HL-60 (cell line): ENCODE measurements at regions not wholly inside any gene's neighbourhood (a gene's known extent, or its start where the extent isn't known, plus 50 kb on each side); places are given as distances from the start of the nearest gene placed in this dataset.
"Not testable (repeated sequence)": the region's sequence is repeated elsewhere in the genome, so short reads cannot be mapped to it uniquely, and the experiment has no call there.

ENCODE experiments used
- DNase-seq, 2 experiments: peaks; one replicate each; pipeline ENCODE4 v3.0.0-alpha.2; 2010 to 2020; ENCODE audit warnings: low read depth in 1 of 2, low spot score in 1 of 2
- H3K27ac ChIP-seq: fragments of 250-450 bp; sonication (Bioruptor Pico); replicated peaks from 2 replicates; pipeline ENCODE4 v1.5.1; 2020; ENCODE audit warnings: mild to moderate bottlenecking, moderate library complexity
- H3K27me3 ChIP-seq: fragments of 250-450 bp; sonication (Bioruptor Pico); 2 replicates; pipeline ENCODE4 v1.5.1; 2021; ENCODE audit warnings: mild to moderate bottlenecking, moderate library complexity; ENCODE audit not compliant: insufficient read depth, poor library complexity, severe bottlenecking
- H3K4me3 ChIP-seq: replicated peaks from 2 replicates; pipeline ENCODE4 v1.5.1; 2011; ENCODE audit warnings: mild to moderate bottlenecking, control low read depth, low read length; ENCODE audit not compliant: insufficient read depth
- GABPA ChIP-seq: IDR thresholded peaks from 2 replicates; pipeline ENCODE4 v1.6.1; 2012; ENCODE audit warnings: low read depth
- POLR2AphosphoS5 ChIP-seq: IDR thresholded peaks from 2 replicates; pipeline ENCODE4 v1.6.1; 2012; ENCODE audit warnings: low read depth
- SPI1 ChIP-seq: IDR thresholded peaks from 2 replicates; pipeline ENCODE4 v1.6.1; 2012; ENCODE audit warnings: low read depth, mild to moderate bottlenecking, borderline replicate concordance
- TF ChIP-seq, protein P1 (sequence below): IDR thresholded peaks from one replicate; pipeline ENCODE4 v1.5.1; 2011; ENCODE audit warnings: low read length, control low read depth, inconsistent platforms; ENCODE audit not compliant: insufficient read depth
- TF ChIP-seq, protein P2 (sequence below): IDR thresholded peaks from 2 replicates; pipeline ENCODE4 v1.6.1; 2012; ENCODE audit warnings: low read depth; ENCODE audit not compliant: insufficient replicate concordance

DNA sequence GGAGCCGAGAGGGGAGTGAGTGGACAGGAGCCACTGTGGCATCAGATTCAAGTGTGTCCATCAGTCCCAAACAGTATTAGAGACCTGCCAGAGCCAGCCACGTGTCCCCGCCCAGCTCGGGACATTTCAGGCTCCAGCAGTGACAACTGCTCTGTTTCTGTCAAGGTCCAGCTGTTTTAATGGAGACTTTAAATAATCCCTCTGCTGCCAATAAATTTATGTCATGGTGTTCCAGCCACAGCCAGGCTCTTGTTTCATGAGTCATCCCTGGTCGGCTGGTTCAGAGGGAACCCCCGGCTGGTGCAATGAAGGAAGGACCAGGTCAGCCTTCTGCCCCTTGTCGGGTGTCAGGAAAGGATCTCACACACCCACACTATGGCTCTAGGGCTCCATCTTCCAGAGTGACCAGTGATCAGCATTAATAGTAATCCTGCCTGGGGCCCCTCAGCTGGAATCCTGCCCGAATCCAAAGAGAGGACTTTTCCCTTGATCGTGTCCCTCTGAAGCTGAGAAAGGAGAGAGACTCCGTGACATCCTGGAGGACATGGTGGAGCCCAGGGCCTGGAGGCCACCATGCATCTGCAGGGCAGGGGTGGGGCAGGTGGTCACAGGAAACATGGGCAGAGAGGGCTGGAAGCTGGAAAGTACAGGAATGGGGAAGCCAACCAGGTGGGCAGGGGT is 197.3 kb downstream of the MATN1 start:
- TF ChIP-seq POLR2AphosphoS5 (no peak), SPI1 (no peak), GABPA (no peak)
- TF ChIP-seq, protein P1, sequence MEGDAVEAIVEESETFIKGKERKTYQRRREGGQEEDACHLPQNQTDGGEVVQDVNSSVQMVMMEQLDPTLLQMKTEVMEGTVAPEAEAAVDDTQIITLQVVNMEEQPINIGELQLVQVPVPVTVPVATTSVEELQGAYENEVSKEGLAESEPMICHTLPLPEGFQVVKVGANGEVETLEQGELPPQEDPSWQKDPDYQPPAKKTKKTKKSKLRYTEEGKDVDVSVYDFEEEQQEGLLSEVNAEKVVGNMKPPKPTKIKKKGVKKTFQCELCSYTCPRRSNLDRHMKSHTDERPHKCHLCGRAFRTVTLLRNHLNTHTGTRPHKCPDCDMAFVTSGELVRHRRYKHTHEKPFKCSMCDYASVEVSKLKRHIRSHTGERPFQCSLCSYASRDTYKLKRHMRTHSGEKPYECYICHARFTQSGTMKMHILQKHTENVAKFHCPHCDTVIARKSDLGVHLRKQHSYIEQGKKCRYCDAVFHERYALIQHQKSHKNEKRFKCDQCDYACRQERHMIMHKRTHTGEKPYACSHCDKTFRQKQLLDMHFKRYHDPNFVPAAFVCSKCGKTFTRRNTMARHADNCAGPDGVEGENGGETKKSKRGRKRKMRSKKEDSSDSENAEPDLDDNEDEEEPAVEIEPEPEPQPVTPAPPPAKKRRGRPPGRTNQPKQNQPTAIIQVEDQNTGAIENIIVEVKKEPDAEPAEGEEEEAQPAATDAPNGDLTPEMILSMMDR: no peak
- TF ChIP-seq, protein P2, sequence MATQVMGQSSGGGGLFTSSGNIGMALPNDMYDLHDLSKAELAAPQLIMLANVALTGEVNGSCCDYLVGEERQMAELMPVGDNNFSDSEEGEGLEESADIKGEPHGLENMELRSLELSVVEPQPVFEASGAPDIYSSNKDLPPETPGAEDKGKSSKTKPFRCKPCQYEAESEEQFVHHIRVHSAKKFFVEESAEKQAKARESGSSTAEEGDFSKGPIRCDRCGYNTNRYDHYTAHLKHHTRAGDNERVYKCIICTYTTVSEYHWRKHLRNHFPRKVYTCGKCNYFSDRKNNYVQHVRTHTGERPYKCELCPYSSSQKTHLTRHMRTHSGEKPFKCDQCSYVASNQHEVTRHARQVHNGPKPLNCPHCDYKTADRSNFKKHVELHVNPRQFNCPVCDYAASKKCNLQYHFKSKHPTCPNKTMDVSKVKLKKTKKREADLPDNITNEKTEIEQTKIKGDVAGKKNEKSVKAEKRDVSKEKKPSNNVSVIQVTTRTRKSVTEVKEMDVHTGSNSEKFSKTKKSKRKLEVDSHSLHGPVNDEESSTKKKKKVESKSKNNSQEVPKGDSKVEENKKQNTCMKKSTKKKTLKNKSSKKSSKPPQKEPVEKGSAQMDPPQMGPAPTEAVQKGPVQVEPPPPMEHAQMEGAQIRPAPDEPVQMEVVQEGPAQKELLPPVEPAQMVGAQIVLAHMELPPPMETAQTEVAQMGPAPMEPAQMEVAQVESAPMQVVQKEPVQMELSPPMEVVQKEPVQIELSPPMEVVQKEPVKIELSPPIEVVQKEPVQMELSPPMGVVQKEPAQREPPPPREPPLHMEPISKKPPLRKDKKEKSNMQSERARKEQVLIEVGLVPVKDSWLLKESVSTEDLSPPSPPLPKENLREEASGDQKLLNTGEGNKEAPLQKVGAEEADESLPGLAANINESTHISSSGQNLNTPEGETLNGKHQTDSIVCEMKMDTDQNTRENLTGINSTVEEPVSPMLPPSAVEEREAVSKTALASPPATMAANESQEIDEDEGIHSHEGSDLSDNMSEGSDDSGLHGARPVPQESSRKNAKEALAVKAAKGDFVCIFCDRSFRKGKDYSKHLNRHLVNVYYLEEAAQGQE: no peak
- H3K27me3 ChIP-seq: no peaks in the 10 kb centered on the region
- H3K27ac ChIP-seq: no peak overlapping the region
- DNase-seq: no peak
- no peak overlapping the region for H3K4me3 ChIP-seq

DNA sequence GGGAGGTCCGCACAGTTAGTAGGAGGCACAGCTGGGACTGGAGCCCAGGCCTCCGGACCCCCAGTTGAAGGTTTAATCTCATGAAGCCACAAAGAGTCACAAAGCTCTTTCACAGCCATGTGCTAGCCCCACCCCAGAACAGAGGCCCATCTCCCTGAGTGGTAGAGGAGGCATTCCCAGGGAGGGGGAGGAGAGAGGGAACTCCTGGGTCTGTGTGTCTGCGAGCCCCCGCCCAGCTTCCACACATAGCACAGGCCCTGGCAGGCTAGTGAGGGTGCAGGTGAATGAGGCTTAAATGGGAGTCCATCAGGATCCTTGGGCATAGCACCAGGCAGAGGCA is 197.8 kb downstream of the MATN1 start:
- H3K27me3 ChIP-seq: no peaks in the 10 kb centered on the region
- DNase-seq: no peak
- H3K4me3 ChIP-seq: no peak overlapping the region
- TF ChIP-seq SPI1 (no peak), GABPA (no peak), POLR2AphosphoS5 (no peak)
- TF ChIP-seq, protein P1: no peak
- TF ChIP-seq, protein P2: no peak
- no peak overlapping the region for H3K27ac ChIP-seq

DNA sequence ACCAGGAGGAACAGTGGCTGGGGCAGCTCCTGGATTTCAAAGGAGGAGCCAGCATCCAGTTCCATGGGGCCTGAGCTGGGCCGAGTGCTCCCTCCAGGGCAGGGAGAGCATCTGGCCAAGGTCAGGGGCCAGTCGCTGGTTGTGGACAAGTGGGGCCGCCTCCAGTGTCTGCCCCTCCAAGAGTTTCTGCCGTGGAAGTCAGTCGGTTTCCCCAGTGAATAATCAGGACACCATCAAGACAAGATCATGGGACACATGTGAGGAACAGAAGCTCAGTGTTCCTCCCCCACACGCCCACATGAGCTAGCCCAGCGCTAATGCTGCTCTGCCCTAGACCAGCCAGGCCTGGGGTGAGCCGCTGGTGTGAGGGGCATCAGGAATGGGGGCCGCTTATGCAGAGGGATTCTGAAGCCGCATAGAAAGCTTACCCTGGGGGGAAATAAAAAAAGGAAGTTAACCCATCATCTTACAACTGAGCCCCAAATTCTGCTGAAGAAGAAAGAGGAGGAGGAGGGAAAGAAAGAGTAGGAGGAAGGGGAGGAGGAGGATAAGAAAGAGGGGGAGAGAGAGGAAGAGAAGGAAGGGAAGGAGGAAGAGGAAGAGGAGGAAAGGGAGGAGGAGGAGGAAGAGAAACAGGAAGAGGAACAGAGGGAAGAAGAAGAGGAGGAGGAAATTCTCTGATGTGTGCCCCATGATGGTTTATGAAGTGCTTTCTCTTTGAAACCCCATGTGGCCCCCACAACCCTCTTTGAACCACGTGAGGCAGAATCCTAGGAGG is 198.4 kb downstream of the MATN1 start:
- Histone ChIP-seq H3K4me3 (no peak overlapping the region), H3K27ac (no peak overlapping the region), H3K27me3 (no peaks in the 10 kb centered on the region)
- no peak for DNase-seq
- TF ChIP-seq SPI1: no peak

DNA sequence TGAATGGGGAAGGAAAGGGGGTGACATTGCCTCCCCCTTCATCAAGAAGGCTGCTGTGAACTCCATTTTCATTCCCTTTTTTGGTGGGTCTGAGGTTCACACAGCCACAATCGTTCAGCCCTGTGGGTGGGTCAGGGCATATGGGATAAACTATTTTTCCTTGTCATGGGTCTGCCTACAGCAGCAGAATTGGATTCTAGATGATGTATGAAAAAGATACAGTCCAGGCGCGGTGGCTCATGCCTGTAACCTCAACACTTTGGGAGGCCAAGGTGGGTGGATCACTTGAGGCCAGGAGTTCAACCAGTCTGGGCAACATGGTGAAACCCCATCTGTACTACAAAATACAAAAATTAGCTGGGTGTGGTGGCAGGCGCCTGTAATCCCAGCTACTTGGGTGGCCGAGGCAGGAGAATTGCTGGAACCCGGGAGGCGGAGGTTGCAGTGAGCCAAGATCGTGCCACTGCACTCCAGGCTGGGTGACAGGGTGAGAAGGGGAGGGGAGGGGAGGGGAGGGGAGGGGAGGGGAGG is 199.3 kb downstream of the MATN1 start:
- not testable (repeated sequence) for H3K4me3 ChIP-seq, H3K27me3 ChIP-seq, H3K27ac ChIP-seq, DNase-seq
